Fibroblast of gingiva (primary cell): ENCODE measurements at regions not wholly inside any gene's neighbourhood (a gene's known extent, or its start where the extent isn't known, plus 50 kb on each side); places are given as distances from the start of the nearest gene placed in this dataset.

Experiments used
- DNase-seq: peaks from one replicate; pipeline ENCODE4 v3.0.0-alpha.2; 2011; ENCODE audit warnings: low read depth

DNA sequence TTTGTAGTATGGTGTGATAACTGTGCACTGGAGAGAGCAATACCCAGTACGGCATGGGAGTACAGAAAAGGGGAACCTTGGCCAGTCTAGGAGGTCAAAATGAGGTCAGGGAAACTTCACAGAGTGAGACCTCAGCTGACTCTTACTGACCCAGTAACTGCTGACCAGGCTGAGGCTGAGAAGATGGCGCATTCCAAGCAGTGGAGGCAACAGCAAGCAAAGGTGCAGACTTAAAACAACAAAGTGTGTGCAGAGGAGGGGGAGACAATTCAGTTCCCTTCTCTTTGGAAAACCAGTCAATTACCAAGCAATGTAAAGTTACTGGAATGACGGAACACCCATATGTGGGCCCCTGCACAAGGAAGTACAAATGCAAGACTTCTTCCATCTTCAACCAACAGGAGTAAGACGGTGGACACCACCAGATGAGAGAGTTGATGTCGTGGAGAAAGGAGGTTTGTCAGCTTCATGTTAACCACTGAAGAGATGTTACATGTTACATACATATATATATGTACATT is 54.6 kb upstream of the PRDX6 start:
- DNase-seq: no peak

DNA sequence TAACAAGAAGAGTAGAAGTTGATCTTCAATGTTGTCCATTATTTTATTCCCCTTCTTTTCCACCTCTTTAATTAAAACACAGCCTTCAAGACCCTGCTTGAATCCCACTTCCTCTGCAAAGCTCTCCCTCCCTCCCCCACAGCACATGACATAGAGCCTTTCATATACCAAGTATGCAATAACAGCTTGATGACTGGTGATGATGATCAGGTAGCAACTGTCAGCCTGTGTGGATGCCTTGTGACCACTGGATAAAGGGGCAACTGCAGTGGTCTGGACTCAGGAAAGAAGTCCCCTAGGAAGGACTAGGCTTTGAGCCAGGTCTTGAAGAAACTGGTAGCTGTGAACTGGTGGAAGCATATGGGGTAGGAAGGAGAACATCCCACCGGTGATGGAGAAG is 53.8 kb upstream of the PRDX6 start:
- no peak for DNase-seq

DNA sequence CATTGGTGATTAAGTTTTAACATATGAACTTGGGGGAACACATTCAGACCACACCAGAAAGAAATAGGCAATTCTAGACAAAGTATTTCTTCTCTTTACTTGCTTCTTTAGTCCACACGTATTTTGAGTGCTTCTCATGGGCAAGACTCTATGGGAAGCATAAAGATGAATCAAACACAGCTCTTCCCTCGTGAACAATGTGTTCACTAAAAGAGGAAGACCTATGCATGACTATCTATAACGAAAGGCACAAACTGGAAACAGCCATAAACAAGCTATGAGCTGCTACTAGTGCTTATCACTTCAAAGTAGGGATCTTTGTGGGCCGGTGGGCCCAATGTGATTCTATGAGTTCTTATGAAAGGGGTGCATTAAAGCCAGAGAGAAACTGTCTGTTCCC is 53.0 kb upstream of the PRDX6 start:
- no peak for DNase-seq

DNA sequence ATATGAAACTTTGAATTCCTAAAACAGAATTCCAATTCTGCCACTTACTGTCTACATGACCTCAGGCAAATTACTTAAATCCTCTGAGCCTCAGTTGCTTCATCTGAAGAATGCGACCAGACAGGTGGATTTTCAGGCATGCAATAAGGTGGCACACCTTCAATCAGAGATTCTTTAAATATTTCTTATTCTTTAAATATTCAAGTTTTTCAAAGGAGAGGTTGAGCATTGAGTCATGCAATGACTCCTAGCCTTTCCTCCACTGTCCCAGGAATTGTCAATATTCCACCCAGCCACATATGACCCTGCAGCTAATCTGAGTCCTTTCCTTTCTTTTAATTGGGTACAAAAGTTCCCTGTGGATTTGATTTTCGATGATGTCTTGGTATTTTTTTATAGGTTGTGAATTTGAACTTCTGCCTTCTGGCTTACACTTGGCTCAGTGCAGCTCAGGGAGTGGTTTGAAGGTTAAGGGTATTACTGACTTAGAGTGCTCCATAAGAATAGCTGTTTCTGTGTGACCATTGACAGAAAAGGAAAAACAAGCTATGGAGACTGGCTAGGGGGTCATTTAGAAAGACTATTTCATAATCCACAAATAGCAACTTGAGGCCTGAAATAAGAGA is 52.2 kb upstream of the PRDX6 start:
- DNase-seq: no peak

DNA sequence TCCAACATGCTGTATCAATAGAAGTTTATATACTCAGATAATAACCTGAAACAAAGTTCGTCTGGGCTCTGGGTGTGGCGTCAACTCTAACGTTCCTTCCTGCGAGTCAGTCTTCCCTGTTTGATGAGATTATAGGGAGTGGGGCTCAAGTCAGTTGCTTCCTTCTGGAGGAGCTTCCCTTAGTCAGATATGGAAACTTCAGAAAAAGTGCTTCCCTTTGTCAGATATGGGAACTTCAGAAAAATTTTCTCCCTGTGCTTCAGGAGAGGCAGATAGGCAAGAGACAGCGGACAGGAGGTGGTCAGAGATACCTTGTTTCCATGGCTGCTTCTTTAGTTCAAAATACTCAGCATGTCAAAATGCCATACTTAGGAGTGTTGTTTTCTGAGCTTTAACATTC is 51.1 kb upstream of the PRDX6 start:
- no peak for DNase-seq

DNA sequence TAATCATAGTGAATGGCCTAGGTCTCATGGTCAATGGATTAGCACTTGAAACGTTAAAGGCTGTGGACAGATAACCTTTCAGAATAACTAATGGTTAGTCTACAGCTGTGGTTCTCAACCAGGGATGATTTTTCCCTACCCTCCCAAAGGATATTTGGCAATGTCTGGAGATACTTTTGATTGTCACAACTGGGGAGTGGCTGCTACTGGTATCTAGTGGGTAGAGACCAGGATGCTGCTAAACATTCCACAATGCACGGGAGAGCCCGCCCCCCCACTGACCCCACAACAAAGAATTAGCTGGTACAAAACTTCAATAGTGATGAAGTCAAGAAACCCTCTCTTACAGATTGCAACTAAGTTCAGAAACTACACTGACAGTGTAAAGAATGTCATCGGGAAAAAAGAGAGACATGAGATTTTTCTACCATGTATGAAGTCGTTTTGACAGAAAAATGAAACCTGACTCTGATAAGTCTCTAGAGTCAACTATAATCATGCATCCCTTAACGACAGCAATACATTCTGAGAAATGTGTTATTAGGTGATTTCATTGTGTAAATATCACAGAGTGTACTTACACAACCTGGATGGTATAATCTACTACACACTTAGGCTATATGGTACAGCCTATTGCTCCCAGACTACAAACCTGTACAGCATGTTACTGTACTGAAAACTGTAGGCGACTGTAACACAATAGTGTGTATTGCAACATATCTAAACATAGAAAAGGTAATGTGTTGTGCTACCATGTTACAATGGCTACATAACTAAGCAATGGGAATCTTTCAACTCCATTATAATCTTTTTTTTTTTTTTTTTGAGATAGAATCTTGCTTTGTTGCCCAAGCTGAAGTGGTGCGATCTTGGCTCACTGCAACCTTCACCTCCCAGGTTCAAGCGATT is 49.7 kb upstream of the PRDX6 start:
- DNase-seq: no peak
